EH (cell line): ENCODE measurements at regions not wholly inside any gene's neighbourhood (a gene's known extent, or its start where the extent isn't known, plus 50 kb on each side); places are given as distances from the start of the nearest gene placed in this dataset.

Source experiments
- DNase-seq: peaks from one replicate; pipeline ENCODE4 v3.0.0-alpha.2; 2015; ENCODE audit warnings: low read depth

GRCh38 chr14:98233656-98234055 lies 1038.3 kb downstream of the BCL11B start:
- no peak for DNase-seq

DNA sequence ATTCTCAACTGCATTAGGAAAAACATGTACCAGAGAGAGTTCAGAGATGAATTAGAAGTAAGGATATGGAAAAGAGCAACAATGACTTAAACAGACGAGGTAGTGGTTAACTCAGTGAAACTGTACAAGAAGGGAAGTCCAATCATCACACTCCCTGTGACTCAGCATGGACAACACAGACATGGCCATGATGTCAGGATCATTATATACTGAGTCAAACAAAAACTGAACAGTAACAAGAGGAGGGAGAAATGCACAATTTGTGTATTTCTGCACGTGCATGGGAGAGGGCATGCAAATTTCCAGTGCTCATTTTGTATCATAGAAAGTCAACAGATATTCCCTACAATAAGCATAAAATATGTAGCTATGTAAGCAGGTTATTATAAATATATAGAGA lies 1037.8 kb downstream of the BCL11B start:
- no peak for DNase-seq

DNA sequence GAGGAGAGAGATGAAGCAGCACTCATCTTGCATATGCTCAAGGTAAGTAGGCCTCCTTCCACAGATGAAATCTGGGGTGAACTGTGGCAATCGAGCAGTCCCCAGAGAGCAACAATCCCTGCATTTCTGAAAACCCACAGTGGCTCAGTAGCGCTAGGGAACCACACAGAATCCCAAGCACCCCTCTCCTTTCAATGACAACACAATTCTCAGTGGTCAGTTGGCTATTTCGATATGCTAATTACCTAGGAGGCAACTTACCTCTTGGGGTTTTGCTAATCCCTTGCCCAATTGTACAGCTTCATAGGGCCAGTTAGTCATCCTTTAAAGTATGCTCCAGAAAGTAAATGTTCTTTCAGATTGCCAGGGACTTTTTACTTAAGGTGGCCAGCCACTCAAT lies 1035.7 kb downstream of the BCL11B start:
- DNase-seq = no peak

GRCh38 chr14:98237939-98238338 lies 1034.1 kb downstream of the BCL11B start:
- DNase-seq = no peak

- DNase-seq = no peak
Measured at GRCh38 chr14:98240376-98240775, 1031.6 kb downstream of the BCL11B start.

GRCh38 chr14:98242903-98243302 lies 1029.1 kb downstream of the BCL11B start:
- no peak for DNase-seq

DNA sequence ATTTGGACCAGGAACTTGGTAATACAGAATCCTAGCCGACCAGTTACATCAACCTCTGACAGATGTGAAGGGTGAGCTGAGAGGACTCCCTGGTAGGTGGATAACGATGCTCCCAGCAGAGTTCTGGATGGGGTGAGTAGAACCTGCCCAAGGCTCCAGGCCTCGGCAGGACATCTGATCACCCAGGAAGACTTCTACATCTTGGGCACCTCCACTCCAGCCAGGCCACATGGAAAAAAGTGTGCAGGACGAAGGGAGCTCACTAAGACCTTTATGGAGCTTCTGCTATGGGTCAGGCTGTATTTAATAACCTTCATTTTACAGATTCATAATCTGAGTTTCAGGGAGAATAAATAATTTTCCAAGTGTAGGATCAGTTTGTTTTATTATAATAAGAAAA lies 1028.7 kb downstream of the BCL11B start:
- no peak for DNase-seq

DNA sequence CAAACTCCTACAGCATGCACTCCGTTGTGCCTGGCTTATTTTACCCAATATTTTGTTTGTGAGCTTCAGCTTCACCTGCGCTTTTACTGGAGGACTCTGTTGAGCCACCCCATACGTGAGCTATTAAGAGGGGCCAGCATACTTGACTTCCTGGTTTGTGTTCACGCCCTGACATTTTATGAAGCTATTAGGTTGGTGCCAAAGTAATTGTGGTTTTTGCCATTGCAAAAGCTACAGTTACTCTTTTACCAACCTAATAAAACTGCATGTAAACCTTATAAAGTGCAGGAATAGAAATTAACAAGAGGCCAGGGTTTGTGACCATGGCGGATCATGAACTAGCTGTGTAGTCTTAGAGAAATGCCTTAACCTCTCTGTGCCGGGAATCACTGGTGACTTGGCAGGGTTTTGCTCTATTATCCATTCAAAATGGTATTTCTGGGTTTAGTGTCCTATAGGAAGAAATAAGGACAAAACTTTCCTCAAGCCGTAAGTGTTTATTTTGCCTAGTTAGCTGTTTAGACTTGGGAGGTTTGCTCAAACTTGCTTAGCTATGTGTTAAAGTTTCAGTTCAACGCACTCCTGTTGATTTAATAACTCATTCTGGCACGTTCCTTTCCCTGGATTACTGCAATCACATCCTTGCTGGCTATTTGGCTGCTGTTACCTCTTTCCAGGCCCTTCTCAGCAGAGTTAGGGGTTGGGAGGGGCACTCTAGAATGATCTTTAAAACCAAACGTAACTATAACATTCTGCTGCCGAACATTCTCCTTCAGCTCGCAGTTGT lies 1027.6 kb downstream of the BCL11B start:
- no peak for DNase-seq

- DNase-seq = no peak
Measured at GRCh38 chr14:98244966-98245569, 1026.9 kb downstream of the BCL11B start.

DNA sequence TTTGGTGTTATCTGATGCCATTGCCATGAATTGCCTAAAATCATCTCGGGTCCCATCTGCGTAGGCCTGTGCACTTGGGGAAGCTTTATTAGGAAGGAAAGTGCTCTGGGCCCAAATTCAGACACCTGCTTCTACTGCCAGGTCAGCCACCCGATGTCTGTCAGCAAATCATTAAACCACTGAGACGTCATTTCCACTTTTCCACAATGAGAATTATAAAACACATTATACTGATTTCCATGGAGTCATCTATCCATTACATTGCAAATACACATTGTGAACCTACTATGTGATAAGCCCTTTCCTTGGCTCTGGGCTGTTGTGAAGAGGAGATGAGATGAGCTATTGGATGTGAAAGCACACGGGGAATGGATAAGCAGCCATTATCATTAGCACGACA lies 1022.9 kb downstream of the BCL11B start:
- no peak for DNase-seq

DNA sequence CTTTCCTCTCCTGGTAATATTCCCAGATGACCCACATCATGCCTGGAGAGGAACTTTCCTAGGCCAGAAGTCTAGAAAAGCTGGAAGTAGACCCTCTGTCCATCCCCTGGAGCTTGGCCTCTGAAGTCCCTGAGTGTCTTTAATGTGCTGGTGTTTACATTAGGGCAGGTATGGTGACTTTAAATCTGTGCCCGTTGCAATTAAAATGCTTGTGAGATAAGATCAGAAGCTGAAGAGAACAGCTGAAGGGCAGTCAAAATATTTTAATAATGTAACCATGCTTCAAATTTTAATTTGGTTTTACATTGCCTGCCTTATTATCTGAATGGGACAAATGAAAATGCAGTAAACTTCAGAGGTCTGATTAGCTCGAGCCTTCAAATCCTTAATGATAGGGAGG lies 1022.5 kb downstream of the BCL11B start:
- DNase-seq = no peak

- DNase-seq = no peak
Measured at GRCh38 chr14:98252820-98253219, 1019.2 kb downstream of the BCL11B start.

DNA sequence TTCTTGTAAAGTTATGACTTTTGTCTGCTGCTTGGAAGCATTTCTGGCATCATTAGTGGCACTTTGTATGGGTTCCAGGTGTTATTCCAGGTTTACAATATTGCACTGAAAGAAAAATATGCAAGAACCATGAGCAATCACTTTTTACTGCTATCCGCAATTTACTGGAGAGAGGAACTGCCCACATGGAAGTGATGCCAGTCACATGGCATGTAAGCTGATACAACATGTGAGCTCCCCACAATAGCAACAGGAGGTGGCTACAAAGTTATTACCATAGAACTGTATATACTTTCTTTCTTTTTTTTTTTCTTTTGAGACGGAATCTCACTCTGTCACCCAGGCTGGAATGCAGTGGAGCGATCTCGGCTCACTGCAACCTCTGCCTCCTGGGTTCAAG lies 1012.1 kb downstream of the BCL11B start:
- no peak for DNase-seq

DNA sequence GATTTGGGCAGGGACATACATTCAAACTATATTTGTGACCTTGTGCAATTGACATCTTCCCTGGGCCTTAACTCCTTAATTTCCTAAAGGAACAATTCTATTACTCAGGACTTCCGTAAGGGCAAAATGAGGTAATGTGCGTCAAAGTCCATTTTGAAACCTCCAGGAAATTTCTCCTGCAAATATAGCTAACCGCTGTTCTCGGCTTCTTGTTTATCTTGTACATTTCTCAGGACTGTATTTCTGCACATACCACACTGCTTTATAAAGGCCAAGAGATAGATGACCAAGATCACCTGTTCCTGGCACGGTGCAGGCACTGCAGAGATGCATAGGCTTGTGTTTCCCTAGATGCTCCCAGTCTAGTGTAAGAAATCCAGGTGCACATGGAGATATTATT lies 1009.4 kb downstream of the BCL11B start:
- DNase-seq = no peak

- no peak for DNase-seq
Measured at GRCh38 chr14:98269533-98269932, 1002.5 kb downstream of the BCL11B start.

DNA sequence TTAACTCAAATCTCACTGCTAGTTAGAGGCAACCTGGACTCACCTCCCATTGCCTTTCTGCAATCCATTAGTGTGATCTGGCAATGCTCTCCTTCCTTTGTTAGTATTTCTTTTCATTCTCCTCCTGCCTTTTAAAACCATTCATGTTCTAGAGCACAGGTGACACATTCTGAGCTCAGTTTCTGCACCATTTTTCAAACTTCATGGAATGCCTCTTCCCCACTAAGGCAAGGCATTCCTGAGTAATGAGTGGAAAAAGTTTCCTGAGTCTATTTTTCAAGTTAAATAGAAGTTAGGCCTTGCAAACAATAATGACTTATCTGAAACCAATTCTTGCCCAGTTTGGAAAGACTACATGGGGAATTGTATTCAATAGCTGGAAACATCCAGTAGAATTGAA lies 1001.8 kb downstream of the BCL11B start:
- no peak for DNase-seq

- no peak for DNase-seq
Measured at GRCh38 chr14:98274596-98274995, 997.4 kb downstream of the BCL11B start.

DNA sequence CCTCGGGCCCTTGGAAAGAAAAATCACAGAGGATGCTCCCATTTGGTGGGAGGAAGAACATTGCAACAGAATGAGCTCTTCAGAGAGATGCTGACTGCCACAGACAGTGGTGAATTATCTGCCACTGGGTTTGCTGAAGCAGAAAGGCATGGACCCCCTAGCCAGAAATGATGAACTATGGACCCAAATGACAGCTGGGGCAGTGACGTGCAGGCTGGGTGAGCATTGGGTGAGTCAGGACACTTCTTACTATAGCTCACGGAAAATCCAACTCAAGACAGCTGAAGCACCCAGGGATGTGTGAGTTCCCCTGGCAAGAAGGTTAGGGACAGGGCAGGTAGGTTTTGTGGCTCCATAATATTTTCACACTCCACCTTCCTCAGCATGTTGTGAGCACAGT lies 993.2 kb downstream of the BCL11B start:
- DNase-seq = no peak

- DNase-seq = no peak
Measured at GRCh38 chr14:98280436-98280835, 991.6 kb downstream of the BCL11B start.

- no peak for DNase-seq
Measured at GRCh38 chr14:98288825-98289224, 983.2 kb downstream of the BCL11B start.

DNA sequence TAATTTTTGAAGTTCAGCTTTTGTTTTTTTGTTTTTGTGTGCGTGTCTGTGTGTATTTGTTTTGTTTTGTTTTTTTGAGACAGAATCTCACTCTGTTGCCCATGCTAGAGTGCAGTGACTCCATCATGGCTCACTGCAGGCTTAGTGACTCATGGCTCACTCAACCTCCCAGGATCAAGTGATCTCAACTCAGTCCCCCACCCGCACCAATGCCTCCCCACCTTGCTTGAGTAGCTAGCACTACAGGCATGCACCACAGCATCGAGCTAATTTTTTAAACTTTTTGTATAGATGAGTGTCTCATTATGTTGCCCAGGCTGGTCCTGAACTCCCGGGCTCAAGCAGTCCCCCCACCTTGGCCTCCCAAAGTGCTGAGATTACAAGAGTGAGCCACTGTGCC lies 981.4 kb downstream of the BCL11B start:
- DNase-seq = no peak

GRCh38 chr14:98292191-98292590 lies 979.8 kb downstream of the BCL11B start:
- DNase-seq = no peak

GRCh38 chr14:98293576-98293975 lies 978.4 kb downstream of the BCL11B start:
- no peak for DNase-seq

DNA sequence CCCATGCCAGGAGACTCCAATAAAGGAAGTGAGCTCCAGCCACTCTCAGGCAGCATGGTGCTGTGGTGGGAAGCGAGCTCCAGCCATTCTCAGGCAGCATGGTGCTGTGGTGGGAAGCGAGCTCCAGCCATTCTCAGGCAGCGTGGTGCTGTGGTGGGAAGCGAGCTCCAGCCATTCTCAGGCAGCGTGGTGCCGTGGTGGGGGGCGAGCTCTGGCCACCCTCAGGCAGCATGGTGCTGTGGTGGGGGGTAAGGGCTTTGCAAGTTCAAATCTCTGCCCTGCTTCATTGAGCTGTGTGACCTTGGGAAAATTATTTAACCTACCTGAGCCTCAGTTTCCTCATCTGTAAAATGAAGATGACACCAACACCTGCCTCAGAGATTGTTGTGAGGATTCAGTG lies 975.1 kb downstream of the BCL11B start:
- DNase-seq = no peak
